HepG2 (cell line): ENCODE measurements at regions not wholly inside any gene's neighbourhood (a gene's known extent, or its start where the extent isn't known, plus 50 kb on each side); places are given as distances from the start of the nearest gene placed in this dataset.

Source experiments
- CREB1 ChIP-seq, 2 experiments: fragments of 450-650 bp in 1 of 2; IDR thresholded peaks; 2 replicates each; pipeline ENCODE4 v1.6.1; 2016 to 2017; ENCODE audit warnings: control low read depth in 1 of 2, mild to moderate bottlenecking in 1 of 2, missing compliant biosample characterization in 1 of 2, missing genetic modification characterization in 1 of 2
- CREM ChIP-seq, 2 experiments: sonication (generic) in 1 of 2; formaldehyde crosslinking in 1 of 2; IDR thresholded peaks; 2 replicates each; pipeline versions ENCODE4 v1.4.0 to v1.6.1; 2016 to 2020; ENCODE audit warnings: antibody characterized with exemption in 1 of 2, mild to moderate bottlenecking in 1 of 2, missing genetic modification reagents in 1 of 2
- GATAD1 ChIP-seq: IDR thresholded peaks from 2 replicates; pipeline ENCODE4 v1.6.1; 2016; ENCODE audit warnings: missing genetic modification reagents, missing compliant biosample characterization
- HES4 ChIP-seq: sonication (generic); formaldehyde crosslinking; IDR thresholded peaks from 2 replicates; pipeline ENCODE4 v1.9.0; 2021; ENCODE audit warnings: mild to moderate bottlenecking, missing genetic modification reagents, borderline replicate concordance
- HNF4A ChIP-seq: sonication (generic); formaldehyde crosslinking; IDR thresholded peaks from 2 replicates; pipeline ENCODE4 v1.4.0; 2020; ENCODE audit warnings: missing genetic modification reagents
- MAFK ChIP-seq, 2 experiments: IDR thresholded peaks in 1 of 2; conservative IDR thresholded peaks in 1 of 2; 2 replicates each; pipeline ENCODE4 v1.6.1; 2011; ENCODE audit warnings: improper control_type of control experiment in 2 of 2, low read length in 2 of 2
- MIER3 ChIP-seq: IDR thresholded peaks from 2 replicates; pipeline ENCODE4 v1.6.1; 2016; ENCODE audit warnings: missing compliant biosample characterization, borderline replicate concordance
- MYC ChIP-seq: sonication (generic); formaldehyde crosslinking; IDR thresholded peaks from 2 replicates; pipeline ENCODE4 v1.9.0; 2021; ENCODE audit warnings: missing genetic modification reagents, borderline replicate concordance
- NR2F6 ChIP-seq, 2 experiments: IDR thresholded peaks; 2 replicates each; pipeline ENCODE4 v1.6.1; 2016; ENCODE audit warnings: antibody characterized with exemption in 1 of 2, mild to moderate bottlenecking in 1 of 2
- YY1 ChIP-seq: IDR thresholded peaks from 2 replicates; pipeline ENCODE4 v1.6.1; 2011; ENCODE audit warnings: low read length, low read depth, moderate library complexity, mild to moderate bottlenecking; ENCODE audit not compliant: insufficient read depth, insufficient replicate concordance
- ZBTB7A ChIP-seq: sonication (generic); formaldehyde crosslinking; IDR thresholded peaks from 2 replicates; pipeline ENCODE4 v1.8.0; 2022; ENCODE audit warnings: mild to moderate bottlenecking, missing genetic modification reagents
- ZMYM3 ChIP-seq: sonication (generic); formaldehyde crosslinking; IDR thresholded peaks from 2 replicates; pipeline ENCODE4 v1.5.1; 2020; ENCODE audit warnings: mild to moderate bottlenecking, missing genetic modification reagents
- ZNF180 ChIP-seq: sonication (generic); formaldehyde crosslinking; IDR thresholded peaks from 2 replicates; pipeline ENCODE4 v1.4.0; 2020; ENCODE audit warnings: low read depth, missing genetic modification reagents, borderline replicate concordance
- ZNF251 ChIP-seq: sonication (generic); formaldehyde crosslinking; IDR thresholded peaks from 2 replicates; pipeline ENCODE4 v1.9.0; 2021; ENCODE audit warnings: mild to moderate bottlenecking, missing genetic modification reagents
- ZNF510 ChIP-seq: sonication (generic); formaldehyde crosslinking; IDR thresholded peaks from 2 replicates; pipeline ENCODE4 v1.4.0; 2020; ENCODE audit warnings: low read depth, mild to moderate bottlenecking, missing genetic modification reagents
- ZNF530 ChIP-seq: sonication (generic); formaldehyde crosslinking; IDR thresholded peaks from 2 replicates; pipeline ENCODE4 v1.5.0; 2020; ENCODE audit warnings: low read depth, mild to moderate bottlenecking, missing genetic modification reagents
- ZNF547 ChIP-seq: sonication (generic); formaldehyde crosslinking; IDR thresholded peaks from 2 replicates; pipeline ENCODE4 v1.5.1; 2020; ENCODE audit warnings: mild to moderate bottlenecking, missing genetic modification reagents
- ZNF550 ChIP-seq: sonication (generic); formaldehyde crosslinking; IDR thresholded peaks from 2 replicates; pipeline ENCODE4 v1.4.0; 2020; ENCODE audit warnings: mild to moderate bottlenecking, missing genetic modification reagents, borderline replicate concordance
- ZNF552 ChIP-seq: sonication (generic); formaldehyde crosslinking; IDR thresholded peaks from 2 replicates; pipeline ENCODE4 v1.9.0; 2022; ENCODE audit warnings: missing genetic modification reagents, mild to moderate bottlenecking, borderline replicate concordance
- ZNF674 ChIP-seq: sonication (generic); formaldehyde crosslinking; IDR thresholded peaks from 2 replicates; pipeline ENCODE4 v1.5.0; 2020; ENCODE audit warnings: low read depth, mild to moderate bottlenecking, missing genetic modification reagents
- TF ChIP-seq, protein P1 (sequence below): sonication (generic); formaldehyde crosslinking; IDR thresholded peaks from 2 replicates; pipeline ENCODE4 v1.5.0; 2020; ENCODE audit warnings: missing genetic modification reagents

GRCh38 chr6:106886922-106887797 is 87.4 kb downstream of the CD24 start (continued):
- TF ChIP-seq ZNF530 (CRISPR knock-in tag), result no peak
- no peak for TF ChIP-seq ZNF674 (CRISPR knock-in tag)
- peak; percentile 38 for TF ChIP-seq YY1
- no peak for TF ChIP-seq ZBTB7A (CRISPR knock-in tag)
- TF ChIP-seq MAFK (conservative IDR thresholded peaks at IDR 0.05 in 1 of 2, IDR thresholded peaks at IDR 0.05 in 1 of 2; ENCODE audit: low read length in 2 of 2), result no peak
- no peak for TF ChIP-seq ZNF547 (CRISPR knock-in tag)
- TF ChIP-seq ZMYM3, result no peak
- TF ChIP-seq CREM (IDR thresholded peaks at IDR 0.05), result peak; percentile 46
- no peak for TF ChIP-seq CREM (CRISPR knock-in tag; IDR thresholded peaks at IDR 0.05)
- 0 out of 2 replicates have a peak, but pooled peaks have one; percentile 12 for TF ChIP-seq MIER3 (CRISPR knock-in tag)
- TF ChIP-seq ZNF552 (CRISPR knock-in tag), result no peak
- no peak for TF ChIP-seq ZNF180 (CRISPR knock-in tag)
- no peak for TF ChIP-seq HES4 (CRISPR knock-in tag)
- no peak for TF ChIP-seq CREB1 (IDR thresholded peaks at IDR 0.05)
- TF ChIP-seq CREB1 (CRISPR knock-in tag; IDR thresholded peaks at IDR 0.05), result peak; percentile 40
- no peak for TF ChIP-seq ZNF550 (CRISPR knock-in tag)
- TF ChIP-seq, protein P1, sequence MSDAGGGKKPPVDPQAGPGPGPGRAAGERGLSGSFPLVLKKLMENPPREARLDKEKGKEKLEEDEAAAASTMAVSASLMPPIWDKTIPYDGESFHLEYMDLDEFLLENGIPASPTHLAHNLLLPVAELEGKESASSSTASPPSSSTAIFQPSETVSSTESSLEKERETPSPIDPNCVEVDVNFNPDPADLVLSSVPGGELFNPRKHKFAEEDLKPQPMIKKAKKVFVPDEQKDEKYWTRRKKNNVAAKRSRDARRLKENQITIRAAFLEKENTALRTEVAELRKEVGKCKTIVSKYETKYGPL, result no peak
- TF ChIP-seq MYC (CRISPR knock-in tag), result no peak
- no peak for TF ChIP-seq GATAD1 (CRISPR knock-in tag)
- TF ChIP-seq ZNF251 (CRISPR knock-in tag), result no peak
- TF ChIP-seq NR2F6 (IDR thresholded peaks at IDR 0.05), result no peak
- TF ChIP-seq NR2F6 (CRISPR knock-in tag; IDR thresholded peaks at IDR 0.05), result 0 out of 2 replicates have a peak, but pooled peaks have one; percentile 17
- peak; percentile 17; the same call in 1 of the 2 replicates for TF ChIP-seq HNF4A (CRISPR knock-in tag)
- TF ChIP-seq ZNF510 (CRISPR knock-in tag), result no peak
